CD4-positive, CD25-positive, alpha-beta regulatory T cell (primary cell): ENCODE measurements at regions not wholly inside any gene's neighbourhood (a gene's known extent, or its start where the extent isn't known, plus 50 kb on each side); places are given as distances from the start of the nearest gene placed in this dataset.
"Not testable (repeated sequence)": the region's sequence is repeated elsewhere in the genome, so short reads cannot be mapped to it uniquely, and the experiment has no call there.

Experiments used
- ATAC-seq, 2 donors: fragments of 150-1000 bp; cut with Tn5 transposase; one replicate each; pipeline ENCODE4 v1.10.0; 2021; ENCODE audit warnings: low read depth in 2 of 2, moderate number of reproducible peaks in 2 of 2, moderate library complexity in 1 of 2
- DNase-seq, 3 donors: peaks; one replicate each; pipeline versions ENCODE4 v3.0.0 to v3.0.0-alpha.2; 2012 to 2022; ENCODE audit warnings: mixed read lengths in 1 of 3
- H3K27ac ChIP-seq: one replicate; pipeline ENCODE4 v1.7.0; 2013; ENCODE audit warnings: mild to moderate bottlenecking, low read length; ENCODE audit not compliant: insufficient read depth, poor library complexity, severe bottlenecking
- H3K27me3 ChIP-seq: one replicate; pipeline ENCODE4 v1.7.0; 2013; ENCODE audit warnings: low read length; ENCODE audit not compliant: control insufficient read depth, insufficient read depth
- H3K36me3 ChIP-seq: one replicate; pipeline ENCODE4 v1.7.0; 2013; ENCODE audit warnings: mild to moderate bottlenecking, low read length, moderate library complexity; ENCODE audit not compliant: control insufficient read depth, insufficient read depth
- H3K4me1 ChIP-seq: 2 replicates; pipeline ENCODE4 v1.7.0; 2013; ENCODE audit warnings: mild to moderate bottlenecking, low read length; ENCODE audit not compliant: insufficient read depth, control insufficient read depth, poor library complexity, severe bottlenecking
- H3K4me3 ChIP-seq: one replicate; pipeline ENCODE4 v1.7.0; 2013; ENCODE audit warnings: low read depth, mild to moderate bottlenecking, low read length, moderate library complexity
- H3K9me3 ChIP-seq, 2 experiments: 1 replicate in 1 of 2; 2 replicates in 1 of 2; pipeline ENCODE4 v1.7.0; 2013; ENCODE audit warnings: low read length in 2 of 2, mild to moderate bottlenecking in 1 of 2, moderate library complexity in 1 of 2; ENCODE audit not compliant: control insufficient read depth in 2 of 2
- H3K27ac Mint-ChIP-seq, 3 donors: one replicate each; pipeline ENCODE4 v1.8.0; 2020 to 2022; ENCODE audit warnings: mild to moderate bottlenecking in 3 of 3, mixed read lengths in 3 of 3, moderate library complexity in 2 of 3
- H3K27me3 Mint-ChIP-seq: one replicate; pipeline ENCODE4 v1.8.0; 2022; ENCODE audit warnings: mild to moderate bottlenecking, mixed read lengths
- H3K36me3 Mint-ChIP-seq: one replicate; pipeline ENCODE4 v1.8.0; 2020; ENCODE audit warnings: mixed read lengths
- H3K4me1 Mint-ChIP-seq, 4 donors: one replicate each; pipeline ENCODE4 v1.8.0; 2020 to 2022; ENCODE audit warnings: mixed read lengths in 4 of 4, mild to moderate bottlenecking in 1 of 4
- H3K4me3 Mint-ChIP-seq, 4 donors: one replicate each; pipeline ENCODE4 v1.8.0; 2020 to 2022; ENCODE audit warnings: mild to moderate bottlenecking in 4 of 4, mixed read lengths in 4 of 4, moderate library complexity in 3 of 4
- H3K9me3 Mint-ChIP-seq, 7 donors: one replicate each; pipeline ENCODE4 v1.8.0; 2020 to 2022; ENCODE audit warnings: mixed read lengths in 7 of 7, mild to moderate bottlenecking in 3 of 7, moderate library complexity in 2 of 7

GRCh38 chr2:120543899-120544298, 191.8 kb upstream of the GLI2 start:
- Histone ChIP-seq H3K9me3 (no peaks in the 10 kb centered on the region), H3K4me3 (no peak overlapping the region), H3K36me3 (no peaks in the 10 kb centered on the region), H3K4me1 (no peaks in the 10 kb centered on the region), H3K27me3 (no peaks in the 10 kb centered on the region), H3K27ac (no peak overlapping the region)
- H3K27me3 Mint-ChIP-seq, result peaks cover 12% of the 10 kb centered on the region
- H3K4me3 Mint-ChIP-seq, result no peak overlapping the region
- no peak for DNase-seq
- H3K9me3 Mint-ChIP-seq, result no peaks in the 10 kb centered on the region
- H3K36me3 Mint-ChIP-seq, result no peaks in the 10 kb centered on the region
- ATAC-seq, result no peak
- no peaks in the 10 kb centered on the region for H3K4me1 Mint-ChIP-seq
- no peak overlapping the region for H3K27ac Mint-ChIP-seq

GRCh38 chr2:120544522-120544921, 191.1 kb upstream of the GLI2 start:
- ATAC-seq (no peak), DNase-seq (no peak)
- Histone ChIP-seq H3K4me3 (no peak overlapping the region), H3K36me3 (no peaks in the 10 kb centered on the region), H3K27me3 (no peaks in the 10 kb centered on the region), H3K27ac (no peak overlapping the region), H3K4me1 (no peaks in the 10 kb centered on the region), H3K9me3 (no peaks in the 10 kb centered on the region)
- H3K4me3 Mint-ChIP-seq, result no peak overlapping the region
- no peak overlapping the region for H3K27ac Mint-ChIP-seq
- no peaks in the 10 kb centered on the region for H3K9me3 Mint-ChIP-seq
- H3K36me3 Mint-ChIP-seq, result no peaks in the 10 kb centered on the region
- peaks cover 12% of the 10 kb centered on the region for H3K27me3 Mint-ChIP-seq
- H3K4me1 Mint-ChIP-seq, result no peaks in the 10 kb centered on the region

GRCh38 chr2:120545007-120545406, 190.7 kb upstream of the GLI2 start:
- not testable (repeated sequence) for H3K27me3 ChIP-seq, H3K36me3 Mint-ChIP-seq, DNase-seq, H3K4me1 Mint-ChIP-seq, H3K27ac ChIP-seq, H3K36me3 ChIP-seq, H3K4me3 ChIP-seq, H3K9me3 ChIP-seq, ATAC-seq, H3K9me3 Mint-ChIP-seq, H3K4me1 ChIP-seq, H3K4me3 Mint-ChIP-seq, H3K27ac Mint-ChIP-seq
- peaks cover 17% of the 10 kb centered on the region for H3K27me3 Mint-ChIP-seq

- H3K4me3 Mint-ChIP-seq, result no peak overlapping the region
- Histone ChIP-seq H3K4me3 (no peak overlapping the region), H3K27me3 (no peaks in the 10 kb centered on the region), H3K36me3 (no peaks in the 10 kb centered on the region), H3K9me3 (no peaks in the 10 kb centered on the region), H3K4me1 (no peaks in the 10 kb centered on the region), H3K27ac (no peak overlapping the region)
- no peaks in the 10 kb centered on the region for H3K9me3 Mint-ChIP-seq
- H3K36me3 Mint-ChIP-seq, result no peaks in the 10 kb centered on the region
- peaks cover 17% of the 10 kb centered on the region for H3K27me3 Mint-ChIP-seq
- DNase-seq, result no peak
- no peak for ATAC-seq
- H3K4me1 Mint-ChIP-seq, result no peaks in the 10 kb centered on the region
- no peak overlapping the region for H3K27ac Mint-ChIP-seq
Measured at GRCh38 chr2:120545521-120546047, 190.1 kb upstream of the GLI2 start.

GRCh38 chr2:120546048-120546864, 189.4 kb upstream of the GLI2 start:
- H3K4me3 ChIP-seq, result no peak overlapping the region
- no peak for DNase-seq
- no peaks in the 10 kb centered on the region for H3K36me3 ChIP-seq
- ATAC-seq, result no peak
- Mint-ChIP-seq H3K27me3 (peaks cover 17% of the 10 kb centered on the region), H3K4me1 (no peaks in the 10 kb centered on the region), H3K27ac (no peak overlapping the region), H3K9me3 (no peaks in the 10 kb centered on the region), H3K36me3 (no peaks in the 10 kb centered on the region), H3K4me3 (no peak overlapping the region)
- no peaks in the 10 kb centered on the region for H3K9me3 ChIP-seq
- no peak overlapping the region for H3K27ac ChIP-seq
- H3K4me1 ChIP-seq, result no peaks in the 10 kb centered on the region
- H3K27me3 ChIP-seq, result no peaks in the 10 kb centered on the region

GRCh38 chr2:120546865-120547390, 188.7 kb upstream of the GLI2 start:
- Mint-ChIP-seq H3K36me3 (no peaks in the 10 kb centered on the region), H3K4me3 (no peak overlapping the region), H3K9me3 (no peaks in the 10 kb centered on the region), H3K27ac (no peak overlapping the region), H3K4me1 (no peaks in the 10 kb centered on the region), H3K27me3 (peaks cover 17% of the 10 kb centered on the region)
- DNase-seq (no peak), ATAC-seq (no peak)
- no peaks in the 10 kb centered on the region for H3K36me3 ChIP-seq
- H3K27ac ChIP-seq, result no peak overlapping the region
- H3K4me3 ChIP-seq, result no peak overlapping the region
- no peaks in the 10 kb centered on the region for H3K27me3 ChIP-seq
- no peaks in the 10 kb centered on the region for H3K4me1 ChIP-seq
- H3K9me3 ChIP-seq, result no peaks in the 10 kb centered on the region

- Histone ChIP-seq H3K36me3 (no peaks in the 10 kb centered on the region), H3K9me3 (no peaks in the 10 kb centered on the region), H3K27ac (no peak overlapping the region), H3K4me3 (no peak overlapping the region), H3K4me1 (no peaks in the 10 kb centered on the region), H3K27me3 (no peaks in the 10 kb centered on the region)
- DNase-seq (no peak), ATAC-seq (no peak)
- H3K36me3 Mint-ChIP-seq, result no peaks in the 10 kb centered on the region
- H3K4me1 Mint-ChIP-seq, result no peaks in the 10 kb centered on the region
- H3K4me3 Mint-ChIP-seq, result no peak overlapping the region
- peaks cover 17% of the 10 kb centered on the region for H3K27me3 Mint-ChIP-seq
- no peaks in the 10 kb centered on the region for H3K9me3 Mint-ChIP-seq
- H3K27ac Mint-ChIP-seq, result no peak overlapping the region
Measured at GRCh38 chr2:120547662-120548061, 188.0 kb upstream of the GLI2 start.
